ENCODE measurements at regions not wholly inside any gene's neighbourhood (a gene's known extent, or its start where the extent isn't known, plus 50 kb on each side); places are given as distances from the start of the nearest gene placed in this dataset.
A peak's percentile ranks its signal among the peaks of the same experiment; 100 is the strongest.
"Not testable (repeated sequence)": the region's sequence is repeated elsewhere in the genome, so short reads cannot be mapped to it uniquely, and the experiment has no call there.

GRCh38 chr12:107600581-107601144 is 84.9 kb upstream of the PWP1 start:
- Histone ChIP-seq H3K36me3 (ENCODE audit: control insufficient read depth in 2 of 2, insufficient read depth in 2 of 2, low read length in 1 of 2) (no peaks in the 10 kb centered on the region), H3K9me3 (ENCODE audit: control insufficient read depth in 2 of 2, insufficient read depth in 1 of 2, low read length in 1 of 2) (no peaks in the 10 kb centered on the region), H3K4me3 (ENCODE audit: low read length in 2 of 2) (no peak overlapping the region), H3K27me3 (ENCODE audit: control insufficient read depth in 2 of 2, insufficient read depth in 1 of 2, low read length in 1 of 2) (no peaks in the 10 kb centered on the region), H3K27ac (ENCODE audit: low read depth in 1 of 2, low read length in 1 of 2) (no peak overlapping the region), H3K4me1 (ENCODE audit: control insufficient read depth in 2 of 2, insufficient read depth in 2 of 2, low read length in 2 of 2) (no peaks in the 10 kb centered on the region)
- DNase-seq (ENCODE audit: low read depth in 6 of 9, low spot score in 9 of 9), result no peak
- WGBS, result 96% methylated on average over 4 of the region's 4 CpGs

- DNase-seq (ENCODE audit: low read depth in 6 of 9, low spot score in 9 of 9), result no peak
- no peak overlapping the region for H3K27ac ChIP-seq (ENCODE audit: low read depth in 1 of 2, low read length in 1 of 2)
- 98% methylated on average over 9 of the region's 9 CpGs for WGBS
Measured at GRCh38 chr12:107602446-107602845, 83.2 kb upstream of the PWP1 start.

GRCh38 chr12:107605293-107605692 is 80.3 kb upstream of the PWP1 start:
- no peaks in the 10 kb centered on the region for H3K36me3 ChIP-seq (ENCODE audit: control insufficient read depth in 2 of 2, insufficient read depth in 2 of 2, low read length in 1 of 2)
- H3K9me3 ChIP-seq (ENCODE audit: control insufficient read depth in 2 of 2, insufficient read depth in 1 of 2, low read length in 1 of 2), result no peaks in the 10 kb centered on the region
- no peaks in the 10 kb centered on the region for H3K27me3 ChIP-seq (ENCODE audit: control insufficient read depth in 2 of 2, insufficient read depth in 1 of 2, low read length in 1 of 2)
- no peak overlapping the region for H3K27ac ChIP-seq (ENCODE audit: low read depth in 1 of 2, low read length in 1 of 2)
- WGBS, result 88% methylated on average over 3 of the region's 3 CpGs
- no peak overlapping the region for H3K4me3 ChIP-seq (ENCODE audit: low read length in 2 of 2)
- no peak for DNase-seq (ENCODE audit: low read depth in 6 of 9, low spot score in 9 of 9)
- no peaks in the 10 kb centered on the region for H3K4me1 ChIP-seq (ENCODE audit: control insufficient read depth in 2 of 2, insufficient read depth in 2 of 2, low read length in 2 of 2)

More at GRCh38 chr12:107602446-107602845, 83.2 kb upstream of the PWP1 start:
- H3K9me3 ChIP-seq (ENCODE audit: control insufficient read depth in 2 of 2, insufficient read depth in 1 of 2, low read length in 1 of 2), result no peaks in the 10 kb centered on the region
- no peaks in the 10 kb centered on the region for H3K36me3 ChIP-seq (ENCODE audit: control insufficient read depth in 2 of 2, insufficient read depth in 2 of 2, low read length in 1 of 2)
- H3K27me3 ChIP-seq (ENCODE audit: control insufficient read depth in 2 of 2, insufficient read depth in 1 of 2, low read length in 1 of 2), result no peaks in the 10 kb centered on the region
- H3K4me3 ChIP-seq (ENCODE audit: low read length in 2 of 2), result no peak overlapping the region
- H3K4me1 ChIP-seq (ENCODE audit: control insufficient read depth in 2 of 2, insufficient read depth in 2 of 2, low read length in 2 of 2), result no peaks in the 10 kb centered on the region

DNA sequence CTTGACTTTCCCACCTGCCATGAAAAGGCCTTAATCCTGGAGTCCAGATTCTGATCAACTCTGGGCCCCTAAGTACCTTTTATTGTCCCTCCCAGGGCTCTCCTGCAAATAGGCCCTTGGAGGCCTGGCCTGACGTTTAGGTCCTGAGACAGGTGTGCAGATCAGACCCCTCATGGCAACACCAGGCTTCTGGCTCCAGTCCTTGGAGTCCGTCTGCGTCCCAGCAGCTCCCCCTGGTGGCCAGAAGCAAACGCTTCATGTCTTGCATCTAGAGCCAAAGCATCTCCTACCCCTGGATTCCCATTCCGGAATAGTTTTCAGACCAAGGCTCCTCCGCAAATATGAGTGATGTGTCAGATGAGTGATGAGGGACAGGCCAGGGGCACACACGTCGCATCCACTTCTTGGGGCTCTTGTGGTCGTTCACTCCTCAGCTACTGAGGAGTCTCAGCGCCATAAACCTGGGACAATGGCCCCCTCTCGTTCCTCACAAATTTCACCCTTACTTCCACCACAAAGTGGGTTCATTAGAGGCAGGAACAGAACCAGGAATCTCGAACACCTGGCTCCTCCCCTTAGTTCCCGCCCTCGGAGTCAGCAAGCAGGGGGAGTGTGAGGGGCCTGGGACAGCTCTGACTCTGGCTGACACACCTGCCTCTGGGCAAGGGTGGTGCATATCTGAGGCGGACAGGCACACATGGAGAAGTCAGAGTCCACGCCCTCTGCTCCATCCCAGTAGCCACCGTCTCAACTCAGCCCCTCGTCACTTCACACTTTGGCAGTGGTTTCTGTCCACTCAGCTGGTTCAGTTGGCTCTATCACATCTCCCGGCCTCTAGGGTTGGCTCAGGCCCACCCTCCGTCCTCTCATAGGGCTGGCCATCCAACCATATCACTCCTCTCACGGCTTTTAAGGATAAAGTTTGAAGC is 77.9 kb upstream of the PWP1 start:
- WGBS, result 61% methylated on average over 21 of the region's 21 CpGs
- H3K9me3 ChIP-seq (ENCODE audit: control insufficient read depth in 2 of 2, insufficient read depth in 1 of 2, low read length in 1 of 2), result no peaks in the 10 kb centered on the region
- H3K4me3 ChIP-seq (ENCODE audit: low read length in 2 of 2), result no peak overlapping the region
- H3K4me1 ChIP-seq (ENCODE audit: control insufficient read depth in 2 of 2, insufficient read depth in 2 of 2, low read length in 2 of 2), result no peaks in the 10 kb centered on the region
- H3K27ac ChIP-seq (ENCODE audit: low read depth in 1 of 2, low read length in 1 of 2), result no peak overlapping the region
- DNase-seq (ENCODE audit: low read depth in 6 of 9, low spot score in 9 of 9), result peak; percentile 42 to 88 (median 69)
- H3K27me3 ChIP-seq (ENCODE audit: control insufficient read depth in 2 of 2, insufficient read depth in 1 of 2, low read length in 1 of 2), result no peaks in the 10 kb centered on the region
- H3K36me3 ChIP-seq (ENCODE audit: control insufficient read depth in 2 of 2, insufficient read depth in 2 of 2, low read length in 1 of 2), result peaks cover 3% of the 10 kb centered on the region in 2 donors

- H3K4me3 ChIP-seq (ENCODE audit: low read length in 2 of 2); H3K36me3 ChIP-seq (ENCODE audit: control insufficient read depth in 2 of 2, insufficient read depth in 2 of 2, low read length in 1 of 2); H3K4me1 ChIP-seq (ENCODE audit: control insufficient read depth in 2 of 2, insufficient read depth in 2 of 2, low read length in 2 of 2); H3K9me3 ChIP-seq (ENCODE audit: control insufficient read depth in 2 of 2, insufficient read depth in 1 of 2, low read length in 1 of 2); H3K27me3 ChIP-seq (ENCODE audit: control insufficient read depth in 2 of 2, insufficient read depth in 1 of 2, low read length in 1 of 2); DNase-seq (ENCODE audit: low read depth in 6 of 9, low spot score in 9 of 9); H3K27ac ChIP-seq (ENCODE audit: low read depth in 1 of 2, low read length in 1 of 2): not testable (repeated sequence)
- 98% methylated on average over 5 of the region's 5 CpGs for WGBS
Measured at GRCh38 chr12:107608779-107609178, 76.8 kb upstream of the PWP1 start.

- Histone ChIP-seq H3K4me3 (ENCODE audit: low read length in 2 of 2) (no peak overlapping the region), H3K9me3 (ENCODE audit: control insufficient read depth in 2 of 2, insufficient read depth in 1 of 2, low read length in 1 of 2) (no peaks in the 10 kb centered on the region), H3K36me3 (ENCODE audit: control insufficient read depth in 2 of 2, insufficient read depth in 2 of 2, low read length in 1 of 2) (peaks cover 10 to 13% of the 10 kb centered on the region in 2 donors), H3K27ac (ENCODE audit: low read depth in 1 of 2, low read length in 1 of 2) (no peak overlapping the region), H3K4me1 (ENCODE audit: control insufficient read depth in 2 of 2, insufficient read depth in 2 of 2, low read length in 2 of 2) (no peaks in the 10 kb centered on the region), H3K27me3 (ENCODE audit: control insufficient read depth in 2 of 2, insufficient read depth in 1 of 2, low read length in 1 of 2) (no peaks in the 10 kb centered on the region)
- 91% methylated on average over 20 of the region's 20 CpGs for WGBS
- DNase-seq (ENCODE audit: low read depth in 6 of 9, low spot score in 9 of 9), result peak in 5 of 9 donors; percentile 4 to 52 (median 32)
Measured at GRCh38 chr12:107610021-107610859, 75.4 kb upstream of the PWP1 start.

DNA sequence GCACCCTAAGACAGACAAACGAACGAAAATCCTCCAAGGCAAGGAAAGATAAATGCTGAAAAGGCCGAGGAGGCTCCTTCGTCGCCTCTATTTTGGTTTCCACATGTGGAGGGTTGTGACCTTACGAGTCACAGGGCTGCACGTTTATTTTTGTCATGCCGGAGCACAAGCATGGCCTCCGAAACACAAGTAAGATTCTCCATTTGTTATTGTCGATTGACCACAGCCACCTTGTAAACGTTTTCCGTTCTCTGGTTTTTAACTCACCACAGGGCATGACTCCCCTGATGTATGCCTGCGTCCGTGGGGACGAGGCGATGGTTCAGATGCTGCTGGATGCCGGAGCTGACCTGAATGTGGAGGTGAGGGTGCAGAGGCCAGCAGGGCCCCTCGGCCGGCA is 73.1 kb upstream of the PWP1 start:
- H3K27me3 ChIP-seq (ENCODE audit: control insufficient read depth in 2 of 2, insufficient read depth in 1 of 2, low read length in 1 of 2), result no peaks in the 10 kb centered on the region
- DNase-seq (ENCODE audit: low read depth in 6 of 9, low spot score in 9 of 9), result no peak
- no peaks in the 10 kb centered on the region for H3K4me1 ChIP-seq (ENCODE audit: control insufficient read depth in 2 of 2, insufficient read depth in 2 of 2, low read length in 2 of 2)
- peaks cover 12 to 23% of the 10 kb centered on the region in 2 donors for H3K36me3 ChIP-seq (ENCODE audit: control insufficient read depth in 2 of 2, insufficient read depth in 2 of 2, low read length in 1 of 2)
- no peaks in the 10 kb centered on the region for H3K9me3 ChIP-seq (ENCODE audit: control insufficient read depth in 2 of 2, insufficient read depth in 1 of 2, low read length in 1 of 2)
- H3K4me3 ChIP-seq (ENCODE audit: low read length in 2 of 2), result no peak overlapping the region
- WGBS, result 95% methylated on average over 19 of the region's 19 CpGs
- no peak overlapping the region for H3K27ac ChIP-seq (ENCODE audit: low read depth in 1 of 2, low read length in 1 of 2)

DNA sequence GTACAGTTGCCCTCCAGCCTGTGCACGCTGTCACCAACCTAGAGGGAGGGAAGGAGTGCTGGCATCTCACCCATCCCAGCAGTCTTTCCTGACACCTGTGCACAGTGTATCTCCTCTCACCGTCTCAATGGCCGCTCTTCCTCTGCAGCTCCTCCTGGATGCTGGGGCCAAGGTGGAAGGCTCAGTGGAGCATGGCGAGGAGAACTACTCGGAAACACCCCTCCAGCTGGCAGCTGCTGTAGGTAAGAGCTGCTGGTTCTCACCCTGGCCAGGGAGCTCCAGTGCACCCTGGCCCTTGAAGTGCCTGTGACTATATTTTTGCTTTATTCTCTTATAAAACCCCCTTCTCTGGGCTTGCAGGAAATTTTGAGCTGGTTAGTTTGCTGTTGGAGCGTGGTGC is 68.7 kb upstream of the PWP1 start:
- H3K27ac ChIP-seq (ENCODE audit: low read depth in 1 of 2, low read length in 1 of 2), result no peak overlapping the region
- H3K4me1 ChIP-seq (ENCODE audit: control insufficient read depth in 2 of 2, insufficient read depth in 2 of 2, low read length in 2 of 2), result no peaks in the 10 kb centered on the region
- no peaks in the 10 kb centered on the region for H3K9me3 ChIP-seq (ENCODE audit: control insufficient read depth in 2 of 2, insufficient read depth in 1 of 2, low read length in 1 of 2)
- H3K4me3 ChIP-seq (ENCODE audit: low read length in 2 of 2), result no peak overlapping the region
- peaks cover 17 to 52% of the 10 kb centered on the region in 2 donors for H3K36me3 ChIP-seq (ENCODE audit: control insufficient read depth in 2 of 2, insufficient read depth in 2 of 2, low read length in 1 of 2)
- DNase-seq (ENCODE audit: low read depth in 6 of 9, low spot score in 9 of 9), result no peak
- H3K27me3 ChIP-seq (ENCODE audit: control insufficient read depth in 2 of 2, insufficient read depth in 1 of 2, low read length in 1 of 2), result no peaks in the 10 kb centered on the region
- 97% methylated on average over 6 of the region's 6 CpGs for WGBS

DNA sequence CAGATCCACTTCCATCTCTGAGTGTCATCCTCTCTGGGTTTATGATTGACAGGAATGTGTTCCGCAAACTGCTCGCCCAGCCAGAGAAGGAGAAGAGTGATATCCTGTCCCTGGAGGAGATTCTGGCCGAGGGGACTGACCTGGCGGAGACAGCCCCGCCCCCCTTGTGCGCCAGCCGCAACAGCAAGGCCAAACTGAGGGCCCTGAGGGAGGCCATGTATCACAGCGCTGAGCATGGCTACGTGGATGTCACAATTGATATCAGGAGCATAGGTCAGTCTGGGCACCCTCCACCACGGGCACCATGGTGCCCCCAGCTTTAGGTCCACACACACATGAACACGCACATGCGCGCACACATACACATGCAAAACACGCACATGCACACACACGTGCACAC is 67.5 kb upstream of the PWP1 start:
- WGBS, result 97% methylated on average over 15 of the region's 15 CpGs
- DNase-seq (ENCODE audit: low read depth in 6 of 9, low spot score in 9 of 9), result no peak
- Histone ChIP-seq H3K4me1 (ENCODE audit: control insufficient read depth in 2 of 2, insufficient read depth in 2 of 2, low read length in 2 of 2) (no peaks in the 10 kb centered on the region), H3K4me3 (ENCODE audit: low read length in 2 of 2) (no peak overlapping the region), H3K27ac (ENCODE audit: low read depth in 1 of 2, low read length in 1 of 2) (no peak overlapping the region), H3K36me3 (ENCODE audit: control insufficient read depth in 2 of 2, insufficient read depth in 2 of 2, low read length in 1 of 2) (peaks cover 13 to 45% of the 10 kb centered on the region in 2 donors), H3K9me3 (ENCODE audit: control insufficient read depth in 2 of 2, insufficient read depth in 1 of 2, low read length in 1 of 2) (no peaks in the 10 kb centered on the region), H3K27me3 (ENCODE audit: control insufficient read depth in 2 of 2, insufficient read depth in 1 of 2, low read length in 1 of 2) (no peaks in the 10 kb centered on the region)
